SH-SY5Y (cell line): ENCODE measurements at regions not wholly inside any gene's neighbourhood (a gene's known extent, or its start where the extent isn't known, plus 50 kb on each side); places are given as distances from the start of the nearest gene placed in this dataset.

Experiments used
- GATA2 ChIP-seq: IDR thresholded peaks from 2 replicates; pipeline ENCODE4 v1.6.1; 2011; ENCODE audit warnings: mild to moderate bottlenecking, low read depth, low read length
- GATA3 ChIP-seq: IDR thresholded peaks from 2 replicates; pipeline ENCODE4 v1.6.1; 2011; ENCODE audit warnings: low read depth, mild to moderate bottlenecking, low read length, moderate library complexity

GRCh38 chr9:18109675-18110074, 364.3 kb upstream of the ADAMTSL1 start:
- TF ChIP-seq GATA2, result no peak
- no peak for TF ChIP-seq GATA3
